HEK293T (cell line): ENCODE measurements at regions not wholly inside any gene's neighbourhood (a gene's known extent, or its start where the extent isn't known, plus 50 kb on each side); places are given as distances from the start of the nearest gene placed in this dataset.

ENCODE experiments used
- CTCF ChIA-PET: fragments of 350-600 bp; formaldehyde crosslinking; extraction: SDS; loops from one replicate; lab custom pipeline; 2021; ENCODE audit warnings: antibody characterized with exemption, inconsistent platforms; lab: Yijun Ruan, JAX
- POLR2A ChIA-PET: fragments of 350-600 bp; formaldehyde crosslinking; extraction: SDS; loops from one replicate; lab custom pipeline; 2020; ENCODE audit warnings: antibody characterized with exemption, inconsistent platforms; lab: Yijun Ruan, JAX
- DNase-seq: peaks from one replicate; pipeline ENCODE4 v3.0.0; 2012; ENCODE audit warnings: mixed read lengths; ENCODE audit errors: extremely low spot score
- ARNT ChIP-seq: fragments of 450-650 bp; IDR thresholded peaks from 2 replicates; pipeline ENCODE4 v1.6.1; 2017; ENCODE audit warnings: mild to moderate bottlenecking
- BHLHE40 ChIP-seq: fragments of 450-650 bp; IDR thresholded peaks from 2 replicates; pipeline ENCODE4 v1.6.1; 2016; ENCODE audit warnings: mild to moderate bottlenecking, moderate library complexity, borderline replicate concordance
- CTBP1 ChIP-seq: fragments of 450-650 bp; IDR thresholded peaks from 2 replicates; pipeline ENCODE4 v1.6.1; 2016; ENCODE audit warnings: borderline replicate concordance
- ELF4 ChIP-seq: fragments of 450-650 bp; IDR thresholded peaks from 2 replicates; pipeline ENCODE4 v1.6.1; 2017; ENCODE audit warnings: antibody characterized with exemption
- FOXA1 ChIP-seq: fragments of 450-650 bp; IDR thresholded peaks from 2 replicates; pipeline ENCODE4 v1.6.1; 2016; ENCODE audit warnings: mild to moderate bottlenecking
- FOXK2 ChIP-seq: fragments of 450-650 bp; IDR thresholded peaks from 2 replicates; pipeline ENCODE4 v1.6.1; 2016; ENCODE audit warnings: mild to moderate bottlenecking
- FOXM1 ChIP-seq: fragments of 450-650 bp; IDR thresholded peaks from 2 replicates; pipeline ENCODE4 v1.6.1; 2017; ENCODE audit warnings: mild to moderate bottlenecking, borderline replicate concordance
- HDGF ChIP-seq: fragments of 450-650 bp; IDR thresholded peaks from 2 replicates; pipeline ENCODE4 v1.6.1; 2017; ENCODE audit warnings: antibody characterized with exemption, borderline replicate concordance
- L3MBTL2 ChIP-seq: fragments of 450-650 bp; conservative IDR thresholded peaks from 2 replicates; pipeline ENCODE4 v1.6.1; 2016; ENCODE audit warnings: mild to moderate bottlenecking
- LEF1 ChIP-seq: fragments of 450-650 bp; IDR thresholded peaks from 2 replicates; pipeline ENCODE4 v1.6.1; 2017; ENCODE audit warnings: mild to moderate bottlenecking, borderline replicate concordance
- NFRKB ChIP-seq: fragments of 450-650 bp; IDR thresholded peaks from 2 replicates; pipeline ENCODE4 v1.6.1; 2016; ENCODE audit warnings: mild to moderate bottlenecking, moderate library complexity
- PKNOX1 ChIP-seq: fragments of 450-650 bp; IDR thresholded peaks from 2 replicates; pipeline ENCODE4 v1.6.1; 2016
- SP1 ChIP-seq: fragments of 450-650 bp; IDR thresholded peaks from 2 replicates; pipeline ENCODE4 v1.6.1; 2017
- SUZ12 ChIP-seq: fragments of 450-650 bp; IDR thresholded peaks from 2 replicates; pipeline ENCODE4 v1.6.1; 2016; ENCODE audit warnings: mild to moderate bottlenecking
- TARDBP ChIP-seq: fragments of 450-650 bp; IDR thresholded peaks from 2 replicates; pipeline ENCODE4 v1.6.1; 2016
- ZNF384 ChIP-seq: fragments of 450-650 bp; IDR thresholded peaks from 2 replicates; pipeline ENCODE4 v1.6.1; 2016

DNA sequence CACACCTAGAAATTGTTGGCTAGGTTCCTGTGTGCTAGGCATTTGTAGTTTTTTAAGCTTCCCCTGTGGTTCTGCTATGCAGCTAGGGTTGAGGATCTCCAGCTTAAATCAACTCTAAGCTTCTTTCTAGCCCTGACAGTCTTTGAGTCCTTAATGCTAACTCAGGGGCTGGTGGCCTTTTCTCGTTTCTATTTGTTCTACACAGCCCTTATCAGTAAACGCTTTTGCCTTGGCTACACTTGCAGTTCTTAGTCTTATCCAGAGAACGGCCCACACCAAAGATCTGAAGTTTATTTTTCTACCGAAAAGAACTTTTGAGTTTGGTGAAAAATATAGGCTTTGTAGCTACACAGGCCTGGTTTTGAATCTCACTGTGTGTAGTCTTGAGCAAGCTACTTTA, 212.0 kb downstream of the DHX15 start:
- CTCF ChIA-PET: no interaction called here
- POLR2A ChIA-PET: no interaction called here
- DNase-seq: no peak
- no peak for TF ChIP-seq ZNF384
- TF ChIP-seq PKNOX1: no peak
- TF ChIP-seq NFRKB: no peak
- TF ChIP-seq SP1: no peak
- TF ChIP-seq SUZ12: no peak
- no peak for TF ChIP-seq FOXK2
- TF ChIP-seq TARDBP: no peak
- TF ChIP-seq HDGF: no peak
- no peak for TF ChIP-seq L3MBTL2
- no peak for TF ChIP-seq CTBP1

- CTCF ChIA-PET: no interaction called here
- POLR2A ChIA-PET: no interaction called here
- no peak for DNase-seq
- no peak for TF ChIP-seq BHLHE40
- no peak for TF ChIP-seq ZNF384
- TF ChIP-seq SP1: no peak
- TF ChIP-seq L3MBTL2: no peak
- TF ChIP-seq NFRKB: no peak
- no peak for TF ChIP-seq TARDBP
- no peak for TF ChIP-seq HDGF
- no peak for TF ChIP-seq ELF4
These were observed 213.9 kb downstream of the DHX15 start for GRCh38 chr4:24370421-24370820.

DNA sequence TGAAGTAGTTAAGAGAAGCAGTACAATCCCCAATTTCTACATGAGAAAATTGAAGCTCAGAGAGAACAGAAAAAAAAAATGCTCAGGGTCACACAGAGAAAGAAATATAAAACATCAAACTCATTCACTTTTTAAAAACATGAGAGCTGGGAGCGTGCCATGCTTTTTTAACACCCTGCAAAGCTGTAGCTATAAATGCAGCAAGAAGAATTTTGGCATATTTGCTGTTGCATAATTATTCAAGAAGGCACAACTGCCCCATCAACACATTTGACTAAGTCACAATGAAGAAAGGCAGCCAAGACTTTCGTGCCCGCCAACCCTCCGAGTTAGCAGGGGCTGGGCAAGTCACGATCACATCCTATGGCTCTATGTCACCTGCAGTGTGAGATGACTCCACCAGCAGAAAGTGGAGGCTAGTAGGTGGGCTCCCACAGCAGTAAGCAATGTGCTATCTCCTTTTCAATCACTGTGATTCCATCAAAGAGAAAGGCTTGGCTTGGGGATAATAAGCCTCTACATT, 214.8 kb downstream of the DHX15 start:
- no peak for DNase-seq
- TF ChIP-seq FOXK2: no peak
- no peak for TF ChIP-seq BHLHE40
- no peak for TF ChIP-seq ELF4
- no peak for TF ChIP-seq L3MBTL2
- no peak for TF ChIP-seq SUZ12
- no peak for TF ChIP-seq LEF1
- TF ChIP-seq SP1: no peak
- no peak for TF ChIP-seq FOXM1
- no peak for TF ChIP-seq PKNOX1
- no peak for TF ChIP-seq CTBP1
- POLR2A ChIA-PET: no interaction called here
- CTCF ChIA-PET: no interaction called here

- TF ChIP-seq BHLHE40: no peak
- no peak for TF ChIP-seq SP1
- no peak for TF ChIP-seq ELF4
- TF ChIP-seq ARNT: no peak
- no peak for TF ChIP-seq LEF1
- no peak for TF ChIP-seq PKNOX1
- no peak for TF ChIP-seq CTBP1
- no peak for TF ChIP-seq L3MBTL2
- TF ChIP-seq SUZ12: no peak
- TF ChIP-seq ZNF384: no peak
- TF ChIP-seq NFRKB: no peak
- TF ChIP-seq TARDBP: no peak
- TF ChIP-seq HDGF: no peak
- no peak for TF ChIP-seq FOXM1
- no peak for TF ChIP-seq FOXK2
- TF ChIP-seq FOXA1: no peak
- no peak for DNase-seq
- POLR2A ChIA-PET: no interaction called here
- CTCF ChIA-PET: no interaction called here
These were observed 215.6 kb downstream of the DHX15 start for GRCh38 chr4:24368801-24369200.

GRCh38 chr4:24364852-24365251, 219.5 kb downstream of the DHX15 start:
- TF ChIP-seq FOXA1 (no peak), BHLHE40 (no peak), TARDBP (no peak), L3MBTL2 (no peak), ELF4 (no peak), ZNF384 (no peak), LEF1 (no peak), SUZ12 (no peak), ARNT (no peak), HDGF (no peak), SP1 (no peak), FOXM1 (no peak), NFRKB (no peak), CTBP1 (no peak), PKNOX1 (no peak), FOXK2 (no peak)
- ChIA-PET CTCF (no interaction called here), POLR2A (no interaction called here)
- DNase-seq: no peak

DNA sequence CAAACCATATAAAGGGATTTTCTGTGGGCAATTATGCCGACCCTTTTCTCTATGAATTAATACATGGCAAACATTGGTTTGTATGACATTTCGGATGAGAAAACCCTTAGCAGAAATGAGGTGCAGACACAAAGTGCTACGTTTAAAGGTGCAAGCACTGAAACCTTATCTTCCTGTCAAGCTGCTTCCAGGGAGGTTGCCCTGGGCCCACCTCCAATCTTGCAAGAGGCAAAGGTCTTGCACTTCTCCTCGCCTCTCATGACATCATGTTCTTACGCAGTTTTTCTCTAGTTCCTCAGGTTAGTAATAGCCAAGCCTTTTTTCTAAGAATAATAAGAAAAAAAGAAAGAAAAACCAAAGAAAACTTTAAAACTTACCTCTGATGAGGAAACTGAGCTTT, 220.1 kb downstream of the DHX15 start:
- DNase-seq: no peak
- ChIA-PET POLR2A (no interaction called here), CTCF (no interaction called here)
- TF ChIP-seq FOXA1 (no peak), FOXK2 (no peak), ELF4 (no peak), ARNT (no peak), CTBP1 (no peak), TARDBP (no peak)
